ENCODE measurements at regions not wholly inside any gene's neighbourhood (a gene's known extent, or its start where the extent isn't known, plus 50 kb on each side); places are given as distances from the start of the nearest gene placed in this dataset.

DNA sequence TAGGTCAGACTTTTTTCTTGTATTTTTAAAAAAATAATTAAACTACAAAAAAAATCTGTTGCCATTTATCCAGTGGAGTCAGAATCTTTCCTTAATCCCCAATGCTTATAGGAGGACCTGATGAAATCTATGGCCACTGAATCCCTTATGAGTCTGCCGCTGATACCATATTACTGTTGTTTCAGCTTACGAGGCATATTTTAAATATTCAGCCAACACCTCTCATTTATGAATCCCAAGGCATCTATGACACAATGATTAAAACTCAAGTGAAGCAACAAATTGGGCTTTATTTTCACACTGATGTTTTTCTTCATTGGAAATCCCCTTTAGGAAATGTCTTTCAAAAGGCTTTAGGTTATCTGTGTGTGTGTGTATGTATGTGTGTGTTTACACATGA is 137.8 kb upstream of the PUDP start:
- TF ChIP-seq, protein P1, sequence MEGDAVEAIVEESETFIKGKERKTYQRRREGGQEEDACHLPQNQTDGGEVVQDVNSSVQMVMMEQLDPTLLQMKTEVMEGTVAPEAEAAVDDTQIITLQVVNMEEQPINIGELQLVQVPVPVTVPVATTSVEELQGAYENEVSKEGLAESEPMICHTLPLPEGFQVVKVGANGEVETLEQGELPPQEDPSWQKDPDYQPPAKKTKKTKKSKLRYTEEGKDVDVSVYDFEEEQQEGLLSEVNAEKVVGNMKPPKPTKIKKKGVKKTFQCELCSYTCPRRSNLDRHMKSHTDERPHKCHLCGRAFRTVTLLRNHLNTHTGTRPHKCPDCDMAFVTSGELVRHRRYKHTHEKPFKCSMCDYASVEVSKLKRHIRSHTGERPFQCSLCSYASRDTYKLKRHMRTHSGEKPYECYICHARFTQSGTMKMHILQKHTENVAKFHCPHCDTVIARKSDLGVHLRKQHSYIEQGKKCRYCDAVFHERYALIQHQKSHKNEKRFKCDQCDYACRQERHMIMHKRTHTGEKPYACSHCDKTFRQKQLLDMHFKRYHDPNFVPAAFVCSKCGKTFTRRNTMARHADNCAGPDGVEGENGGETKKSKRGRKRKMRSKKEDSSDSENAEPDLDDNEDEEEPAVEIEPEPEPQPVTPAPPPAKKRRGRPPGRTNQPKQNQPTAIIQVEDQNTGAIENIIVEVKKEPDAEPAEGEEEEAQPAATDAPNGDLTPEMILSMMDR (IDR thresholded peaks at IDR 0.05) = no peak
- Mint-ChIP-seq H3K27ac (no peak overlapping the region), H3K27me3 (ENCODE audit: low read depth, poor library complexity) (peaks cover 6% of the 10 kb centered on the region), H3K9me3 (no peaks in the 10 kb centered on the region), H3K4me1 (no peaks in the 10 kb centered on the region), H3K36me3 (ENCODE audit: low read depth) (no peaks in the 10 kb centered on the region), H3K4me3 (no peak overlapping the region)
- DNase-seq = no peak

- TF ChIP-seq, protein P1 (IDR thresholded peaks at IDR 0.05) = no peak
These were observed 135.8 kb upstream of the PUDP start for GRCh38 chrX:7283741-7284140.

GRCh38 chrX:7280520-7280919 is 132.6 kb upstream of the PUDP start:
- no peaks in the 10 kb centered on the region for H3K27me3 Mint-ChIP-seq (ENCODE audit: low read depth, poor library complexity)
- no peak for DNase-seq
- no peak overlapping the region for H3K27ac Mint-ChIP-seq
- no peak overlapping the region for H3K4me3 Mint-ChIP-seq
- peaks cover 8% of the 10 kb centered on the region for H3K4me1 Mint-ChIP-seq
- no peaks in the 10 kb centered on the region for H3K9me3 Mint-ChIP-seq
- H3K36me3 Mint-ChIP-seq (ENCODE audit: low read depth) = no peaks in the 10 kb centered on the region
- TF ChIP-seq, protein P1 (IDR thresholded peaks at IDR 0.05) = no peak

More at GRCh38 chrX:7283741-7284140, 135.8 kb upstream of the PUDP start:
- H3K9me3 Mint-ChIP-seq = no peaks in the 10 kb centered on the region
- no peaks in the 10 kb centered on the region for H3K27me3 Mint-ChIP-seq (ENCODE audit: low read depth, poor library complexity)
- DNase-seq = no peak
- no peak overlapping the region for H3K27ac Mint-ChIP-seq
- H3K4me3 Mint-ChIP-seq = no peak overlapping the region
- no peaks in the 10 kb centered on the region for H3K36me3 Mint-ChIP-seq (ENCODE audit: low read depth)
- no peaks in the 10 kb centered on the region for H3K4me1 Mint-ChIP-seq

DNA sequence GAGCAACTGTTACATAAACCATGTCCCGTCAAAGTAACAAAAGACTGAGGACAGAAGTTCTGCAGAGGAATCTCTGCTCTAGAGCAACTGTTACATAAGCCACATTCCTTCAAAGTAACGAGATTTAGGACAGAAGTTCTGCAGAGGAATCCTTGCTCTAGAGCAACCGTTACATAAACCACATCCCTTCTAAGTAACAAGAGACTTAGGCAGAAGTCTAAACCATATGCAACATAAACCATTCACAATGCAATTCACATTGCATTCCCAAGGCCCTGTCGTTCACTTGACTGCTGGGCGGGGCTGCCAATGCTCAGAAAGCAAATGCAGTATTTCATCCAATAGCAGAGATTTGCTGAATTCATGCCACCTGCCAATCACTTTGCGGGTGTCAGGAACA is 124.4 kb upstream of the PUDP start:
- no peaks in the 10 kb centered on the region for H3K36me3 Mint-ChIP-seq (ENCODE audit: low read depth)
- no peak overlapping the region for H3K4me3 Mint-ChIP-seq
- H3K27ac Mint-ChIP-seq = no peak overlapping the region
- H3K9me3 Mint-ChIP-seq = no peaks in the 10 kb centered on the region
- no peak for DNase-seq
- TF ChIP-seq, protein P1 (IDR thresholded peaks at IDR 0.05) = no peak
- peaks cover 4% of the 10 kb centered on the region for H3K27me3 Mint-ChIP-seq (ENCODE audit: low read depth, poor library complexity)
- peaks cover 5% of the 10 kb centered on the region for H3K4me1 Mint-ChIP-seq

- DNase-seq = no peak
- Mint-ChIP-seq H3K9me3 (peaks cover 5% of the 10 kb centered on the region), H3K4me3 (no peak overlapping the region)
These were observed 123.0 kb upstream of the PUDP start for GRCh38 chrX:7270933-7271332.

GRCh38 chrX:7269991-7270390 is 122.0 kb upstream of the PUDP start:
- Mint-ChIP-seq H3K27me3 (ENCODE audit: low read depth, poor library complexity) (peaks cover 7% of the 10 kb centered on the region), H3K9me3 (peaks cover 5% of the 10 kb centered on the region), H3K36me3 (ENCODE audit: low read depth) (no peaks in the 10 kb centered on the region), H3K27ac (no peak overlapping the region), H3K4me1 (peaks cover 5% of the 10 kb centered on the region), H3K4me3 (no peak overlapping the region)
- TF ChIP-seq, protein P1 (IDR thresholded peaks at IDR 0.05) = no peak
- DNase-seq = no peak

More at GRCh38 chrX:7270933-7271332, 123.0 kb upstream of the PUDP start:
- peaks cover 5% of the 10 kb centered on the region for H3K4me1 Mint-ChIP-seq
- no peaks in the 10 kb centered on the region for H3K36me3 Mint-ChIP-seq (ENCODE audit: low read depth)
- no peak overlapping the region for H3K27ac Mint-ChIP-seq
- TF ChIP-seq, protein P1 (IDR thresholded peaks at IDR 0.05) = no peak
- peaks cover 7% of the 10 kb centered on the region for H3K27me3 Mint-ChIP-seq (ENCODE audit: low read depth, poor library complexity)

All from nephron progenitor cell (in vitro differentiated cells).